ENCODE measurements at regions not wholly inside any gene's neighbourhood (a gene's known extent, or its start where the extent isn't known, plus 50 kb on each side); places are given as distances from the start of the nearest gene placed in this dataset.

DNA sequence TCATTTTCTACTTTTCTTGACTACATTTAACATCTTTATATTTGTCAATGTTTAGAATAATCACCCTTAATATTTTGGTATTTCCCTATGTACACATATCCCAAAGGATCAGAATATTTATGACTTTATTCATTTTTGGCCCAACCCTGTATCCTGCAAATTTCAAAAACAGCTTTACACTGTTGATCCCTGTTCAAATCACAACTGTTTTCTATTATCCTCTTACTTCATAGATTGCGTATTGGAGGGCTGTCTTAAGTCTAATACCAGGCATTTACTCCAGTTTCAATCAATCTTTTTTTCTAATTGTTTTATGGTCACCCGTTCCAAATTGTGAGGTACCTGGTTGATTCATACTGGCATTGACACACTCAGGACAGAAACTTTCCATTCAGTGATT is 107.9 kb downstream of the RPL22L1 start:
- intact Hi-C loops (cut with micrococcal nuclease; ENCODE audit: unreplicated experiment) = no loop called here
- no peaks in the 10 kb centered on the region for H3K4me1 ChIP-seq (ENCODE audit: insufficient read depth, low read length, poor library complexity, severe bottlenecking)
- no TSS peak for BruUV-seq (replicated peaks)
- no peak for DNase-seq (ENCODE audit: low spot score)
- no peak overlapping the region for H3K4me2 ChIP-seq (ENCODE audit: low read length)
- H3K36me3 ChIP-seq (ENCODE audit: insufficient read depth, low read length) = no peaks in the 10 kb centered on the region
- no peaks in the 10 kb centered on the region for H3K9me2 ChIP-seq (ENCODE audit: insufficient read depth, low read length)
- no peaks in the 10 kb centered on the region for H3K79me2 ChIP-seq (ENCODE audit: insufficient read depth, low read depth, low read length)
- no peak overlapping the region for H3K4me3 ChIP-seq (ENCODE audit: low read depth, low read length, poor library complexity, severe bottlenecking)
- H3K9me3 ChIP-seq (ENCODE audit: low read length) = no peaks in the 10 kb centered on the region
- H4K20me1 ChIP-seq (ENCODE audit: insufficient read depth, low read length) = no peaks in the 10 kb centered on the region
- POLR2A ChIA-PET = interaction anchor here (0.6 to 1.0 kb wide), 2 partner anchors 9 to 140 kb away, joined by 3 to 6 read pairs; no protein-coding TSS in a partner anchor
- no peak overlapping the region for H2AFZ ChIP-seq (ENCODE audit: low read length)
- CTCF ChIA-PET (ENCODE audit: unreplicated experiment) = no interaction called here
- no peak for TF ChIP-seq EZH2phosphoT487 (IDR thresholded peaks at IDR 0.05; ENCODE audit: borderline replicate concordance, low read depth, low read length)
- TF ChIP-seq, protein P1, sequence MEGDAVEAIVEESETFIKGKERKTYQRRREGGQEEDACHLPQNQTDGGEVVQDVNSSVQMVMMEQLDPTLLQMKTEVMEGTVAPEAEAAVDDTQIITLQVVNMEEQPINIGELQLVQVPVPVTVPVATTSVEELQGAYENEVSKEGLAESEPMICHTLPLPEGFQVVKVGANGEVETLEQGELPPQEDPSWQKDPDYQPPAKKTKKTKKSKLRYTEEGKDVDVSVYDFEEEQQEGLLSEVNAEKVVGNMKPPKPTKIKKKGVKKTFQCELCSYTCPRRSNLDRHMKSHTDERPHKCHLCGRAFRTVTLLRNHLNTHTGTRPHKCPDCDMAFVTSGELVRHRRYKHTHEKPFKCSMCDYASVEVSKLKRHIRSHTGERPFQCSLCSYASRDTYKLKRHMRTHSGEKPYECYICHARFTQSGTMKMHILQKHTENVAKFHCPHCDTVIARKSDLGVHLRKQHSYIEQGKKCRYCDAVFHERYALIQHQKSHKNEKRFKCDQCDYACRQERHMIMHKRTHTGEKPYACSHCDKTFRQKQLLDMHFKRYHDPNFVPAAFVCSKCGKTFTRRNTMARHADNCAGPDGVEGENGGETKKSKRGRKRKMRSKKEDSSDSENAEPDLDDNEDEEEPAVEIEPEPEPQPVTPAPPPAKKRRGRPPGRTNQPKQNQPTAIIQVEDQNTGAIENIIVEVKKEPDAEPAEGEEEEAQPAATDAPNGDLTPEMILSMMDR (conservative IDR thresholded peaks at IDR 0.05; ENCODE audit: low read length) = no peak
- no peak overlapping the region for H3K27ac ChIP-seq (ENCODE audit: low read depth, low read length, poor library complexity, severe bottlenecking)

DNA sequence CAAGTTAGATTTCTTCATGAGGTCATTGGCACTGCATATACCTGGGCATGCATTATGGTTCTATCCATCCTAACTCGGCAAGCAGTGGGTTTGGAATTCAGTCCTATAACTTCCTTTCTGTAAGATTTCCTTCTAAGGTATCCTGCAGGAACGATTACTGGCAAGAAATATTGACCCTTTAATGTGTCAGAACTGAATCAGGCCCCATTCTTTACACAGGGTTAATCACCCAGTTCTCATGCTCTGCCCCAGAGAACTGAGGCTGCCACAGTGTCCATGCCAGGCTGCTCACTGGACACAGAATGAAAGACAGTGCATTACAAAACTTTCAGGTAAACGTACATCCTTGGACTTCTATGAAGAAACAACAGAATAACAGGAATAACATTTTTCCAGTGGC is 108.9 kb downstream of the RPL22L1 start:
- H3K79me2 ChIP-seq (ENCODE audit: insufficient read depth, low read depth, low read length) = no peaks in the 10 kb centered on the region
- ChIA-PET CTCF (ENCODE audit: unreplicated experiment) (no interaction called here), POLR2A (interaction anchor here (1.4 kb wide), 1 partner anchor 14 kb away, joined by 4 read pairs; no protein-coding TSS in a partner anchor)
- intact Hi-C loops (cut with micrococcal nuclease; ENCODE audit: unreplicated experiment) = no loop called here
- H2AFZ ChIP-seq (ENCODE audit: low read length) = no peak overlapping the region
- H3K9me2 ChIP-seq (ENCODE audit: insufficient read depth, low read length) = no peaks in the 10 kb centered on the region
- H3K27ac ChIP-seq (ENCODE audit: low read depth, low read length, poor library complexity, severe bottlenecking) = no peak overlapping the region
- no peak overlapping the region for H3K4me2 ChIP-seq (ENCODE audit: low read length)
- H3K36me3 ChIP-seq (ENCODE audit: insufficient read depth, low read length) = no peaks in the 10 kb centered on the region
- H3K9me3 ChIP-seq (ENCODE audit: low read length) = no peaks in the 10 kb centered on the region
- no peaks in the 10 kb centered on the region for H3K4me1 ChIP-seq (ENCODE audit: insufficient read depth, low read length, poor library complexity, severe bottlenecking)
- no TSS peak for BruUV-seq (replicated peaks)
- H4K20me1 ChIP-seq (ENCODE audit: insufficient read depth, low read length) = no peaks in the 10 kb centered on the region
- no peak overlapping the region for H3K4me3 ChIP-seq (ENCODE audit: low read depth, low read length, poor library complexity, severe bottlenecking)
- no peak for DNase-seq (ENCODE audit: low spot score)
- TF ChIP-seq, protein P1 (conservative IDR thresholded peaks at IDR 0.05; ENCODE audit: low read length) = no peak

- CTCF ChIA-PET (ENCODE audit: unreplicated experiment) = no interaction called here
- Histone ChIP-seq H3K9me3 (ENCODE audit: low read length) (no peaks in the 10 kb centered on the region), H3K4me1 (ENCODE audit: insufficient read depth, low read length, poor library complexity, severe bottlenecking) (no peaks in the 10 kb centered on the region), H4K20me1 (ENCODE audit: insufficient read depth, low read length) (no peaks in the 10 kb centered on the region), H3K4me2 (ENCODE audit: low read length) (no peak overlapping the region), H3K27ac (ENCODE audit: low read depth, low read length, poor library complexity, severe bottlenecking) (no peak overlapping the region), H2AFZ (ENCODE audit: low read length) (no peak overlapping the region), H3K9me2 (ENCODE audit: insufficient read depth, low read length) (no peaks in the 10 kb centered on the region), H3K79me2 (ENCODE audit: insufficient read depth, low read depth, low read length) (no peaks in the 10 kb centered on the region), H3K4me3 (ENCODE audit: low read depth, low read length, poor library complexity, severe bottlenecking) (no peak overlapping the region), H3K36me3 (ENCODE audit: insufficient read depth, low read length) (no peaks in the 10 kb centered on the region)
- DNase-seq (ENCODE audit: low spot score) = no peak
- POLR2A ChIA-PET = interaction anchor here (0.7 to 1.4 kb wide), 3 partner anchors 9 to 21 kb away, joined by 3 to 5 read pairs (median 4); no protein-coding TSS in a partner anchor
- intact Hi-C loops (cut with micrococcal nuclease; ENCODE audit: unreplicated experiment) = no loop called here
- TF ChIP-seq, protein P1 (conservative IDR thresholded peaks at IDR 0.05; ENCODE audit: low read length) = no peak
- no peak for TF ChIP-seq EZH2phosphoT487 (IDR thresholded peaks at IDR 0.05; ENCODE audit: borderline replicate concordance, low read depth, low read length)
- BruUV-seq (replicated peaks) = no TSS peak
Measured at GRCh38 chr3:170760174-170760526, 109.8 kb downstream of the RPL22L1 start.

Measured in OCI-LY7 (cell line).